Neural cell (in vitro differentiated cells): ENCODE measurements at regions not wholly inside any gene's neighbourhood (a gene's known extent, or its start where the extent isn't known, plus 50 kb on each side); places are given as distances from the start of the nearest gene placed in this dataset.

Source experiments
- H2AFZ ChIP-seq: fragments of 200-600, 300-800 bp; sonication (generic), shearing (Covaris generic); 2 replicates; pipeline ENCODE4 v1.6.0; 2014; ENCODE audit warnings: low read depth, mild to moderate bottlenecking, antibody characterized with exemption, low read length, moderate library complexity
- H3F3A ChIP-seq: fragments of 200-600 bp; shearing (Covaris generic); 2 replicates; pipeline ENCODE4 v1.6.1; 2016; ENCODE audit warnings: mild to moderate bottlenecking, moderate library complexity, mixed read lengths, antibody characterized with exemption, low read length; ENCODE audit not compliant: insufficient read depth, poor library complexity, severe bottlenecking
- H3K27ac ChIP-seq: fragments of 200-600, 300-800 bp; sonication (generic), shearing (Covaris generic); 2 replicates; pipeline ENCODE4 v1.5.1; 2014; ENCODE audit warnings: mild to moderate bottlenecking, low read length, moderate library complexity
- H3K27me3 ChIP-seq: fragments of 300-800, 200-600 bp; sonication (generic), shearing (Covaris generic); 2 replicates; pipeline ENCODE4 v1.6.0; 2014; ENCODE audit warnings: mild to moderate bottlenecking, low read depth, low read length, moderate library complexity; ENCODE audit not compliant: insufficient read depth
- H3K36me3 ChIP-seq: fragments of 300-800, 200-600 bp; sonication (generic), shearing (Covaris generic); 2 replicates; pipeline ENCODE4 v1.5.1; 2014; ENCODE audit warnings: mild to moderate bottlenecking, antibody characterized with exemption, low read length, moderate library complexity; ENCODE audit not compliant: insufficient read depth
- H3K4me2 ChIP-seq: fragments of 300-800, 200-600 bp; sonication (generic), shearing (Covaris generic); 2 replicates; pipeline ENCODE4 v1.6.0; 2014; ENCODE audit warnings: mild to moderate bottlenecking, low read length
- H3K4me3 ChIP-seq: fragments of 300-800, 200-600 bp; sonication (generic), shearing (Covaris generic); 2 replicates; pipeline ENCODE4 v1.5.1; 2014; ENCODE audit warnings: mild to moderate bottlenecking, low read length, moderate library complexity
- H3K79me2 ChIP-seq: fragments of 200-600 bp; shearing (Covaris generic); replicated peaks from 2 replicates; pipeline ENCODE4 v1.6.0; 2014; ENCODE audit warnings: mild to moderate bottlenecking, low read length, moderate library complexity; ENCODE audit not compliant: insufficient read depth
- H3K9ac ChIP-seq: fragments of 300-800, 200-600 bp; sonication (generic), shearing (Covaris generic); 2 replicates; pipeline ENCODE4 v1.6.1; 2016; ENCODE audit warnings: mild to moderate bottlenecking, low read length, mixed read lengths
- H3K9me2 ChIP-seq: fragments of 200-600 bp; shearing (Covaris generic); 2 replicates; pipeline ENCODE4 v1.6.1; 2016; ENCODE audit warnings: mild to moderate bottlenecking, low read length, mixed read lengths; ENCODE audit not compliant: insufficient read depth
- H3K9me3 ChIP-seq: fragments of 200-600, 300-800 bp; sonication (generic), shearing (Covaris generic); 2 replicates; pipeline ENCODE4 v1.6.1; 2016; ENCODE audit warnings: mild to moderate bottlenecking, mixed run types, low read length, moderate library complexity, mixed read lengths
- H4K20me1 ChIP-seq: fragments of 200-600 bp; shearing (Covaris generic); 2 replicates; pipeline ENCODE4 v1.6.1; 2016; ENCODE audit warnings: mild to moderate bottlenecking, mixed run types; ENCODE audit not compliant: insufficient read depth
- CTCF ChIP-seq: fragments of 450-650 bp; IDR thresholded peaks from 2 replicates; pipeline ENCODE4 v1.5.1; 2014; ENCODE audit warnings: antibody characterized with exemption, mild to moderate bottlenecking, moderate library complexity; ENCODE audit not compliant: poor library complexity, severe bottlenecking
- EP300 ChIP-seq: fragments of 450-650 bp; conservative IDR thresholded peaks from 2 replicates; pipeline ENCODE4 v1.6.1; 2014; ENCODE audit warnings: antibody characterized with exemption, mild to moderate bottlenecking, moderate library complexity; ENCODE audit not compliant: poor library complexity, severe bottlenecking
- EZH2 ChIP-seq: fragments of 200-600, 300-800 bp; shearing (Covaris generic), sonication (generic); IDR thresholded peaks from 2 replicates; pipeline ENCODE4 v1.6.1; 2014; ENCODE audit warnings: antibody characterized with exemption, low read length, borderline replicate concordance, mild to moderate bottlenecking; ENCODE audit not compliant: insufficient read depth, poor library complexity, severe bottlenecking
- MXI1 ChIP-seq: fragments of 450-650 bp; conservative IDR thresholded peaks from 2 replicates; pipeline ENCODE4 v1.6.1; 2014; ENCODE audit warnings: antibody characterized with exemption, mild to moderate bottlenecking; ENCODE audit not compliant: poor library complexity, severe bottlenecking
- POLR2AphosphoS5 ChIP-seq: IDR thresholded peaks from 2 replicates; pipeline ENCODE4 v1.6.1; 2012
- RAD21 ChIP-seq: fragments of 450-650 bp; conservative IDR thresholded peaks from 2 replicates; pipeline ENCODE4 v1.6.1; 2014; ENCODE audit warnings: antibody characterized with exemption, mild to moderate bottlenecking, moderate library complexity
- REST ChIP-seq: IDR thresholded peaks from 2 replicates; pipeline ENCODE4 v1.6.1; 2012; ENCODE audit warnings: borderline replicate concordance
- SMC3 ChIP-seq: fragments of 450-650 bp; conservative IDR thresholded peaks from 2 replicates; pipeline ENCODE4 v1.6.1; 2014; ENCODE audit warnings: antibody characterized with exemption, mild to moderate bottlenecking, moderate library complexity; ENCODE audit not compliant: poor library complexity
- TAF1 ChIP-seq: IDR thresholded peaks from 2 replicates; pipeline ENCODE4 v1.6.1; 2012; ENCODE audit warnings: low read depth

GRCh38 chr2:49289711-49290110 is 135.4 kb upstream of the FSHR start:
- Histone ChIP-seq H3K27ac (no peak overlapping the region), H3K4me2 (no peak overlapping the region), H3K9ac (no peak overlapping the region), H2AFZ (no peak overlapping the region), H3K36me3 (no peaks in the 10 kb centered on the region), H3K79me2 (no peaks in the 10 kb centered on the region), H3K9me3 (no peaks in the 10 kb centered on the region), H3K9me2 (no peaks in the 10 kb centered on the region), H3F3A (no peaks in the 10 kb centered on the region), H4K20me1 (no peaks in the 10 kb centered on the region), H3K27me3 (no peaks in the 10 kb centered on the region), H3K4me3 (no peak overlapping the region)
- TF ChIP-seq EP300 = no peak
- no peak for TF ChIP-seq EZH2
- no peak for TF ChIP-seq TAF1
- no peak for TF ChIP-seq CTCF
- no peak for TF ChIP-seq SMC3
- no peak for TF ChIP-seq REST

GRCh38 chr2:49288902-49289700 is 134.8 kb upstream of the FSHR start:
- Histone ChIP-seq H3F3A (no peaks in the 10 kb centered on the region), H3K9me3 (no peaks in the 10 kb centered on the region), H3K9me2 (no peaks in the 10 kb centered on the region), H3K4me3 (no peak overlapping the region), H3K36me3 (no peaks in the 10 kb centered on the region), H3K79me2 (no peaks in the 10 kb centered on the region), H3K27me3 (no peaks in the 10 kb centered on the region), H3K4me2 (no peak overlapping the region), H3K9ac (no peak overlapping the region), H4K20me1 (no peaks in the 10 kb centered on the region), H3K27ac (no peak overlapping the region), H2AFZ (no peak overlapping the region)
- TF ChIP-seq POLR2AphosphoS5 (no peak), SMC3 (no peak), EP300 (no peak), TAF1 (no peak), MXI1 (no peak), EZH2 (no peak), REST (no peak), RAD21 (no peak), CTCF (no peak)
